ENCODE measurements at regions not wholly inside any gene's neighbourhood (a gene's known extent, or its start where the extent isn't known, plus 50 kb on each side); places are given as distances from the start of the nearest gene placed in this dataset.
A peak's percentile ranks its signal among the peaks of the same experiment; 100 is the strongest.

DNA sequence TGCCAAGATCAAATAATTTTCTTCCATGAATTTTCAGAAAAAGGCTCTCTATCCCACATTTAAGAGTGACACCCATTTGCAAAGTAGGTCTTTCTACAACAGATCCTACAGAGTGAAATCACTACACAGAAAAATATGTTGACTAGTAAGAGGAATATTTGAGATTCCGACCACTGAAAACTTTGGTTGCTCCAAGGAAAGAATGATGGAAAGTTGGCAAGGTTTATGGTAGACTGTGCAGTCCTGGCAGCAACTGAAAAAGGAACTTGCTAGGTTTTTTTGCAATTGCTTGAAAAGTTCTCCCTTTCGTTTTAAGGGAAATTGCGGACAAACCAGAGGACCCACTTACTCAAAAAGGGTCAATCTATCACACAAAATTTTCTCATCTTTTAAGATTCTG, 83.1 kb upstream of the TSPAN8 start:
- FAIRE-seq: no peak
- DNase-seq (ENCODE audit: insufficient read length, low spot score): no peak

- DNase-seq (ENCODE audit: insufficient read length, low spot score): no peak
- no peak for FAIRE-seq
Observed at GRCh38 chr12:71239731-71240130, 81.9 kb upstream of the TSPAN8 start.

GRCh38 chr12:71237128-71237527, 79.3 kb upstream of the TSPAN8 start:
- DNase-seq (ENCODE audit: insufficient read length, low spot score) (no peak), FAIRE-seq (no peak)

DNA sequence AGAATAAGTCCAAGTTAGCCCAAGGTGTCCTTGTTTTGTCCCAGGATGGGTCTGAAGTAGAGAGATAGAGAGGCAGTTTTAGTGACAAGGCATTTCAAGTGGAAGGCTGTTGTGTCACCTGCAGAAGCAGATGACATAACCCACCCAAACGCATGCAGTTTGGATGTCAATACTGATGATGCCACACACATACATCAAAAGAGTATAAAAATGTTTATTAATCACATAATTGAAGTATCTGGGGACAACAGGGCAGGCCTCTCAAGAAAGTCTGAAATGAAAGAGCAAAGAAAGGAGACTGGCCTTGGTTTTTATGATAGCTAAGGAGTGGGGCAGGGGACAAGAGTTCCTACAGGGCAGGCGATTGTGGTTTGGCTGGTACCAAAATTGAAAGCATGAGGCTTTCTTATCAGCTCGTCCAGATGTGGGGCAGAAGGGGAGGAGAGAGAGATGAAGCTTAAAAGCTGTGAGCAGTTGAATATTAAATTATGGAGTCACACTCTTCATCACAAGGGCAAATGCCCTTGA, 78.4 kb upstream of the TSPAN8 start:
- no peak for DNase-seq (ENCODE audit: insufficient read length, low spot score)
- no peak for FAIRE-seq

- DNase-seq (ENCODE audit: insufficient read length, low spot score): no peak
- no peak for FAIRE-seq
Observed at GRCh38 chr12:71233083-71233482, 75.3 kb upstream of the TSPAN8 start.

DNA sequence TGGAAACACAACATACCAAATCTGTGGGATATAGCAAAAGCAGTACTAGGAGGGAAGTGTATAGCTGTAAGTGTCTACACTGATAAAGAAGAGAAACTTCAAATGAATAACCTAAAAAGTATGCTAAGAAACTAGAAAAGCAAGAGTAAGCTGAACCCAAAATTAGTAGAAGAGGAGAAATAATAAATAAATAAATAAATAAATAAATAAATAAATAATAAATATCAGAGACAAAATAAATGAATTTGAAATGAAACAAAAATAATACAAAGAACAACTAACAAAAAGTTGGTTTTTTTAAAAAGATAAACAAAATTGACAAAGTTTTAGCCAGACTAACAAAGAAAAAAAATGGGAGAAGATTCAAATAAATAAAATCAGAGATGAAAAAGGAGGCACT, 72.7 kb upstream of the TSPAN8 start:
- no peak for FAIRE-seq
- no peak for DNase-seq (ENCODE audit: insufficient read length, low spot score)

GRCh38 chr12:71223139-71223538, 65.3 kb upstream of the TSPAN8 start:
- DNase-seq (ENCODE audit: insufficient read length, low spot score) (no peak), FAIRE-seq (no peak)

DNA sequence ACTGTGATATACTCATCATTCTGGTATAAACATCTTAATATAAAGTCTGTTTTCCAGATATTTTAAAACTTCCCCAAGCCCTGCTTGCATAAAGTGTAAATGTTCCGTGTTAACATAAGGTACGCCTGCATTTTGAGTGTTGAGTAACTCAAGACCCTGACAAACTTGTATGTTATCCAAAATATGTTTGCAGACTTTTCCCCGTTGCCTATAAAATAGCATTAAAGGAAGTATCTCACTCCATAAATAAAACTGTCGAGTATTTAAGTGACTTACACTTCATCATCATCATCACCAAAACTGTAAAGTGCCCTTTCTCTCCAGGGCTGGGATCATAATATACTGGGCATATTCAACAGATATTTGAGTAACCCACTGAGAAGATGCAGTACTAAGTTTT, 64.6 kb upstream of the TSPAN8 start:
- DNase-seq (ENCODE audit: insufficient read length, low spot score) (no peak), FAIRE-seq (no peak)

DNA sequence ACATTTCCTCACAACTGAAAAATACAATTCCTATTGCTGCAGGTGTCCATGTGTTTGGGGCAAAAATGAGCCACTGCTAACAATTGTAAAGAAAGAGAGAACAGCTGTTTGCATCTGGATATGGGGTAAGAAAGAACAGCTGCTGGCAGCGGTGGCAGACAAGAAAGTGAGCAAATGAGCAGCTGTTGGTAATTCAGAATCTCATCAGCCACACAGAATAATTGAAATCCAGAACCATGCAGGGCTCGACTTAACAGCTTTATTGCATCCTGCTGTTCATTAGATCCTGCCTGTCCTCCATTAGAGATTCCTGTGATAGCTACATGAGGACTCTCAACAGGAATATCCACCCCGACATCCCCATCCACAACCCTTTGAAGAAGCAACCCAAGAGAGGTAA, 62.5 kb upstream of the TSPAN8 start:
- DNase-seq (ENCODE audit: insufficient read length, low spot score) (no peak), FAIRE-seq (no peak)

- FAIRE-seq: no peak
- no peak for DNase-seq (ENCODE audit: insufficient read length, low spot score)
Observed at GRCh38 chr12:71219224-71219623, 61.4 kb upstream of the TSPAN8 start.

- DNase-seq (ENCODE audit: insufficient read length, low spot score) (no peak), FAIRE-seq (no peak)
Observed at GRCh38 chr12:71218616-71219015, 60.8 kb upstream of the TSPAN8 start.

GRCh38 chr12:71216725-71217579, 59.2 kb upstream of the TSPAN8 start:
- FAIRE-seq (no peak), DNase-seq (ENCODE audit: insufficient read length, low spot score) (peak; percentile 15)

DNA sequence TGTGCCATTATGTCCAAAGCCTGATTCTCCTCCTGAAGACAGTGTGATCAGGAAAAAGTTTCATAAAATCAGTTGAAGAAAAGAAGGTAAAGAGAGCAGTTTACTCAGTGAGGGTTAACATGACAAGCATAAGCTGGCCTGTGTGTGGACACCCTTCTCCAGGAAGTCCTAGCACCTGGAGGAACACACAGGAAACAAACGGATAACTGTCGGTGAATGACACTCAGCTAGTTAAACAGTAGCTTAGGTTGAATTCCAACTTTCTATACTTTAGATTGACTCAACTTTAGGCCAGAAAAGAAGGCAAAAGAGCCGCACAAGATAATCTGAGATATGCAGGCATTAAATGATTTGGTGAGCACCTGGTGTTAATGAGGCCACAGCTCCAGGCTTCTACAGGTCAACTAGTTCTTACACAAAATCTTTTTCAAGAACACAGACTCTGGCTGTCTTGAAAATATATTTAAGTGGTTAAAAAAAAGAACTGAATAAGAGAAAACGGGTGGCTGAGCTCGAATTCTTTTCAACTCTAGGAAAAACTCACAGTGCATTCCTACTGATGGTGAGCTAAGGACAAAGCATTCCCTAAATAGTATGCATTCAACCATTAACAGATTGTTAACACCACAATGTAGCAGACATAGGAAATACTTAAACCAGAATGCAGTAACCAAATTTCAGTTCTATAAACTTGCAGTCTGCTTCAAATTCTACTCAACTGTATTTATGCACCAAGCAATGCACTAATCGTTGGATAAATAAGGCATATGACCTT, 56.9 kb upstream of the TSPAN8 start:
- DNase-seq (ENCODE audit: insufficient read length, low spot score): no peak
- FAIRE-seq: no peak

DNA sequence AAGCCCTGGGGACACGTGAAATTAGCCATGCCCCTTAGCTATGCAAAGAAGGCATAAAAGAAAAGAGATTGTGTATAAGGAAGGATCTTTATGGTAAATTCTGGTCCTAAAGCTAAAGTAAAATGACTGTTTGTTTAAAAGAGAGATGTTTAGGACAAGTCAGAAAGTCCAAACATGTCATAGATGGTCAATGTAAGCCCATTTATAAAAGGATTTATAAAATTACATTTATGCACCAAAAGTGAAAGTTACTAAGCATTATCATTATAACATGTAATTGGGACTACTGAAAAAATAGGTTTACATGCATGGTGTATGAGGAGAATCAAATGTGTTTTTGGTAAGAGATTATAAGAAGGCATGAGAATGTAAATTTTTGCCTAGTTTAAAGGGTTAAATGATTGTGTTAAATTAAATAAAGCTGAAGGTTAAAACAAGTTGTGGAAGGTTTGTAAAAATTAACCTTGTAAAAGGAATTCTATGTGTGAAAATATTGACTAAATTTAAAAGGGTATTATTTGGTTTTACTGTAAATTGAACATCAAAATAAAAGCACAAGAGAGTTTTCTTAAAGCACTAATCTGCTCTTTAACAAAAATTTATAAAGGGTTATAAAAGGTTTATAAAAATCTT, 50.4 kb upstream of the TSPAN8 start:
- DNase-seq (ENCODE audit: insufficient read length, low spot score): no peak
- FAIRE-seq: no peak

All from HTR-8/SVneo (cell line).